GM19395 (cell line): ENCODE measurements at regions not wholly inside any gene's neighbourhood (a gene's known extent, or its start where the extent isn't known, plus 50 kb on each side); places are given as distances from the start of the nearest gene placed in this dataset.

ENCODE experiments used
- ATAC-seq: cut with Tn5 transposase; IDR thresholded peaks from one replicate; pipeline ENCODE4 v1.9.1; 2021; ENCODE audit warnings: mild to moderate bottlenecking, moderate library complexity; ENCODE audit not compliant: unreplicated experiment

DNA sequence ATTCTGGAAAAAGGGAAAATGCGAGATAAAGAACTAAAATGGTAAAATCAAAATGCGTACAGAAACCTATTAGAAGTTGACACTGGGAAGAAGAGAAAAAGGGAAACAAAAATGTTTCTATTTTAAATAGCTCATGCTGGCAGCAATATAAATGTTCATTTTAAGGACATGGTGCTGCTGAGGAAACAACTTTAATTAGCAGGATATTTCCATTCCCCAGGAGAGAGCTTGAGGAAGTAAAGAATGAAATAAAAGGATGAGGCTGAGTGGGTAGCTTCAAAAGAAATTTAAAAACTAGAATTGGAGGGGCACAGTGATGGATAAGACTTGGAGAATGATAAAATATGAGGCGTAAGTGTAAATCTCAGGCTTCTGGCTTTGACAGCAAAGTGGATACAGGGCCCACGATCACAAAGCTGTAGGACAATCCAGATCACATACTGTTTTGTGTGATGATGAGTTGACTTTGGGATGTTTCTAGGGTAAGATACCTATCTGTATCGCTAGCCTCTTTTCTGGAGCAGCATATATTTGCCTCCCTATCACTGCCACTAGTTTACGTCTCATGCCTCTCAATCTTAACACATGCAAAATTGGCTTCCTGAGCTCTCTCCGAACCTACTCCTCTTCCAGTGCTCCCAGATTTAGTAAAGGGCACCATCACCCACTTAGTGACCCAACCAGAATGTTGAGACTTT is 571.3 kb upstream of the MIR17HG start:
- no peak for ATAC-seq

DNA sequence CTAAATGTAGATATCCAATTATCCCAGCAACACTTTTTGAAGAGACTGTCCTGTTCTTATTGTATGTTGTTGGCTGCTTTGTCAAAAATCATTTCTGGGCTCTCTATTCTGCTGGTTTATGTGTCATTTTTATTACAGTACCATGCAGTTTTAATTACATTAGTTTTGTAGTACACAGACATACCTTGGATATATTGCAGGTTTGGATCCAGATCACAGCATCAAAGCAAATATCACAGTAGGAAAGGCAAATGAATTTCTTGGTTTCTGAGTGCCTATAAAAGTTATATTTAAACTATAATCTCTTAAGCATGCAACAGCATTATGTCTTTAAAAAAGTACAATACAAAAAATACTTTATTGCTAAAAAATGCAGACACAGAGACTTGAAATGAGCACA is 564.2 kb upstream of the MIR17HG start:
- ATAC-seq = no peak

DNA sequence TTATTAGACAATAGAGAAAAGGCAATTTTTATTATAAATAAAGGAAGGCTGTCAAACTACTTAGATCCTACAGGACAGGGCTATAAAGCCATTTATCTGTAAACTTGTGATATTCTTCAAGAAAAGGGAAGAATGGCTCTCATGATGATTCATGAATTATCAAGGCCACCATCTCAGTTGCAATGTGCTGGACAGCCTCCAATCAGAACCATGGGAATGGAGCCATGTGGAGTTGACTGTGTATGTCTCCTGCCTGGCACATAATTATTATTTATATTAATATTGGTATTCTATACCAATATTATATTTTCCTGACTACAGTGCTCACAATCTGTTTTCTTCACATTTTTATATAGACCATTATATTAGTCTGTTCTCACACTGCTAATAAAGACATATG is 560.5 kb upstream of the MIR17HG start:
- ATAC-seq = no peak

DNA sequence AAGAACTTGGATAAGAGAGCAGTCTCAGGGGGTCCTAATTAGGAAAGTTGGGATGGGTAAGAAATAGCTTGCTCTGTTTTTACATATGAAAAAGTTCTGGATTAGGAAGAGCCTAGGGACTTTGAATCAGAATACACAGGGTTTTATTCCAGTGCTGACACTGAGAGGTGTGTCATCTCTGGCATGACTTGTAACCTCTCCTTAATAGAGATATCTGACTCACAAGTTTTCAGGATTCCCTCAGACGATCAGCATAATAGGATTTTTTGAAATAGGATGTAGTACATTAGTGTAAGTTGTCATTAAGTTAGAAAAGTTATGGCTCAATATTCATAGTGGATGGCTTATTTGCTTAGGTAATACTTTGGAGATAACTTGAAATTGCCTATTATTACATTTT is 555.2 kb upstream of the MIR17HG start:
- ATAC-seq = no peak

DNA sequence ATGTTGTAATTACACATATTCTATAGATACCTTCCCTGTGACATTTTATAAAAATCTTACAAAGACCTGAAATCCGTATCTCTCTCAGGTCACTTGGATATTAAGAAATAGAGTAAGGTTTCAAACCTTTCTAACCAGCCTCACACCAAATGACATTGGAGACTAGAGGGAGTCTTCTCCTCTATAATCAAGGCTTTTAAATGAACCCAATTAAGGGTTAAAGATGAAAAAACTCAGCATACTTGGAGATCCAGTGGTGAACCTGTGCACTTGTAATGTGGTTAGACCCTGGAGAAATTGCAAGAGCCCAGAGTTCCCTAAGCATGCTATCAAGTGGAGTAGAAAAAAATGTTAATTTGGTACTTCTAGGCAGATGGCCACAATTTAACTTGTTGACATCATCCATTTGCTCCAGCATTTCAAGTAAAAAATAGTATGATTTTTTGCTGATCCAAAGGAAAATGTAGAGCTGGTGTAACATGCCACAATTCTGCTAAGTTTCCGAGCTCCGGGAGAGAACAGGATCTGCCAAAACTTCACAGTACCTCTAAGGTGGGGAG is 554.1 kb upstream of the MIR17HG start:
- ATAC-seq = no peak

DNA sequence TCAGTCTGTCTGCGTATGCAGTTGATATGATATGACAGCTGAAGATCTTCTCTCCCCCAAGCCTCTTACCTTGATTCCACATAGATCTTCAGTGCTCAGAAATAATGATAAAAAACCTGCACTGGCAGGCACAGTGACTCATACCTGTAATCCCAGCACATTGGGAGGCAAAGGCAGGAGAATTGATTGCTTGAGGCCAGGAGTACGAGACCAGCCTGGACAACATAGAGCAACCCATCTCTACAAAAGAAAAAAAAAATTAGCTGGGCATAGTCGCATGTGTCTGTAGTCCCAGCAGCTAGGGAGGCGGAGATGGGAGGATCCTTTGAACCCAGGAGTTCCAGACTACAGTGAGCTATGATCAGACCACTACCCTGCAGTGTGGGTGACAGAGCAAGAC is 551.0 kb upstream of the MIR17HG start:
- ATAC-seq = no peak

DNA sequence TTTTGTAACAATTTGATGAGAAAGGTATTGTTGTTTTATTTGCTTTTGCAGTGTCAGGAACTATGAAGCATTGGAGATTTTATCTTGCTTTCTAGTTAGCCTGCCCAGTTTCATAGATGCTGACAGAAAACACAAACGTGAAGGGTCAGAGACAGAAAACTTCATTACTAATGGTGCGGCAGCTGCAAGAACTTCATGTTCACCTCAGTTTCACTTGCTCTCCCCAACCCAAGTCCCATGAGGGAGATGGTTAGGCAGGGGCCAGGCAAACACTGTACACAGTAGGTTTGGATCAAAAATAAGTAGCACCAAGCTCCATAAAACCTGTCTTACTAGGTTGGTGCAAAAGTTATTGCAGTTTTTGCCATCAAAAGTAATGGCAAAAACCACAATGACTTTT is 550.2 kb upstream of the MIR17HG start:
- no peak for ATAC-seq

DNA sequence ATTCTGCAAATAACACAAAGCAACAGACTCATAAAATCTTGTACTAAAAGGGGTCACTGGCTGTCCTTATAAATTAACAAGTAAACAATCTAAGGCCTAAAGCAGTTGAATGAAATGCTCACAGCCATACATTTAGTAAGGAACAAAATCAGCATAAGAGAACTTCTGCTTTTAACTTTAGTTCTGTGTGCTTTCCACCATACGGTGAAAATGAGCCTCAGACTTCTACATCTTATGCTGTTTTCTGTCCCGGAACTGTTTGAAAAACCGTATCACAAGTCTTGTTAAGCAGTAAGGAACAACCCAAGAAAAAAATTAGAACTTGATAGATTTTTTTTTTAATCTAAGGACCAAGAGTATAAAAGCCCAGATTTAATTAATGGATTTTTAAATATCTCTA is 549.1 kb upstream of the MIR17HG start:
- no peak for ATAC-seq

DNA sequence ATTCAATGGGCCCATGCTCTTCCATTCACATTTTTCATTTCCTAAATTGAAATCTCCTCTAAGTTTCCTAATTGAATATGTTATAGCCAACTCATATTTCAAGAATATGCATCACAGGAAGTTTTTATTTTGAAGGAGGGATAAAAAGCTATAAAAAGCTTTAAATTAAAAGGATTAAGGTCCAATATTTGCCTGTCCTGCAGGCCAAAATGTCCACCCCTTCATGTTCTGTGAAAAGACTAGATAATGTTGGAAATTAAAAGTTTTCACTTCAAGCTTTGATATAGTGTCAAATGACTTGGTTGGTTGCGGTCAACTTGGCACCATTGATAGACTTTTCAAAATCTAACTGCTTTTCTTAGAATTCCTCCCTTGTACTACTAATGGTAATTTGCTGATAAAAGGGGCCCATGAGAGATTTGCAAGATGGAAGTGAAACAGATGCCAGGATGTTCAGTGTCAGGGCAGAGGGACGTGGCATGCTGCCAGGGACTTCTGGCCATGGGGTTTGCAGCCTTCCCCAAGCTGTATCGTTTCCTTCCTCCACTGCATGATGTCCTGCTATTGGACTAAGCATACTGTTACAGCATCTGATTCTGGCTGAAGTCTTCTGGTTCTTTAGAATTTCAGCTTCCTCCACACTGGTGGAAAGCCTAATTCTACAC is 547.3 kb upstream of the MIR17HG start:
- no peak for ATAC-seq

DNA sequence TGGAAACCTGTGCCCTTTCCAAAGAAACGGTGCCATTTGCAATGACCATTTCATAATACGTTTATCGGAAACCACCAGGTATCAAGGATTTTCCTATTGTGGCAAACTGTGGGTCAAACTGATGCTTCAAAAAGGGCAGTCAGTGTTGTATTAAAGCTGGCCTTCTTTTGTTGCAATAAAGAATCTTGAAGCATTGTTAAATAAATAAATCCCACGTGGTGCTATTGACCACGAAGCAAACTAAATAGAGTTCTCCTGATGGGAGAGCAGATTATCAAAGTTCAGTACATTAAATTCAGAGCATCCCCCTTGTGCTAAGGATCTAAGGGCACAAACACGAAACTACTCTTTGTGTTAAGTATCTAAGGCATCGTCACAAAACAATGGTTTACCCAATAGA is 545.9 kb upstream of the MIR17HG start:
- no peak for ATAC-seq

DNA sequence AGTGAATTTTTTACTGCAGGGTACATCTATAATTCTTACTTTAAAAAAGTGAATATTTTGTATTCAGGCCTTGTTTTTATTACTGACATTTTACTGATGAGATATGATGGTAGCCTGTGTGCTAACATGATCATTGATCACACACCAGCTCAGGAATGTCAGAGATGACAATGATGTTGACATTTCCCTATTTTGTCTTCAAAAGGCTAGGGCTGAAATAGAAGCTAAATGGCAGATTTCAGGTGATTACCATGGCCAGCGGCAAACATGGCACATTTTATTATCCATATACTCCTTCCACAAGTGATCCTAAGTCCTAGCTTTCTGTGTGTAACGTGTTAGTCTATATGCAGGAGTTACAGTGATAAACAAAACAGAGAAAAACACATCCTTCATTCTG is 544.3 kb upstream of the MIR17HG start:
- ATAC-seq = no peak

DNA sequence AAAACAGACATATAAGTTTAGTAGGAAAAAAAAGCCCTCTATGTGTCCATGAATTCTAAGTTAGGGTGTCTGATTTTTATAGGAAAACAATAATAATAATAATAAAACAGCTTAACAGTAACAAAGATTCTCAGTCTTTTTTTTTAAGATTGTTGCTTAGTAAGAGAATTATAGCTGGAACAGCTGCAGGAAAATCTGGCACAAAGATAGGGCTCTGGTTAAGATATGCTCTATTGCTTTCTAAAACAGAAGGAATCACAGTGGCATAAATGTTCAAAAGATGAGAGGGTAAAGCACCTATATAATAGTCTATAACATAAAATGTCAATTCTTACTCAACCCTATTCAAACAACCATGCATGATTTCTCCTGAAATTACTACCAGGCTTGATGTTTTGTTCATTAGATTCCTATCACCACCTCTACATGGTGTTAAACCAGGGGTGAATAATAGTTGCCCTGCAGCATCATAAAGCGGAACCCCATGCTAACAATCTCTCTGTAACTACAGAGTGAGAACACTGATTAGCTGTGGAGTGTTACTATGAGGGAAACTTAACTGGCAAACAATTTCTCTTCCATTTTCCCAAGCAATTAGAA is 541.4 kb upstream of the MIR17HG start:
- no peak for ATAC-seq

DNA sequence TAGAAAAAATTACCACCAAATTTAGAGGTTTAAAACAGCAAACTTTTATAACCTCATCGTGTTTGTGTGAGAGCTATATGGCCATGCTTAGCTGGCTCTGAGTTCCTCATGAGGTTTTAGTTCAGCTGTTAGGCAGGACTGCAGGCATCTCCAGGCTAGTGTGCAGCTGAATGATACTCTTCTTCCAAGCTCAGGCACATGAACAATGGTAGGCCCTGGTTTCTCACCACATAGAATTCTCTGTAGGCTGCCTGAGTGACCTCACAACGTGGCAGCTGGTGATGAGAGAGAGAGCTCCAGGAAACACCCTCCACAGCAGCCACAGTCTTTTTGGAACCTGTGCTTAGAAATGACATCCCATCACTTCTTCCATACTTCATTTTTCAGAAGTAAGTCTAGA is 540.6 kb upstream of the MIR17HG start:
- ATAC-seq = no peak

DNA sequence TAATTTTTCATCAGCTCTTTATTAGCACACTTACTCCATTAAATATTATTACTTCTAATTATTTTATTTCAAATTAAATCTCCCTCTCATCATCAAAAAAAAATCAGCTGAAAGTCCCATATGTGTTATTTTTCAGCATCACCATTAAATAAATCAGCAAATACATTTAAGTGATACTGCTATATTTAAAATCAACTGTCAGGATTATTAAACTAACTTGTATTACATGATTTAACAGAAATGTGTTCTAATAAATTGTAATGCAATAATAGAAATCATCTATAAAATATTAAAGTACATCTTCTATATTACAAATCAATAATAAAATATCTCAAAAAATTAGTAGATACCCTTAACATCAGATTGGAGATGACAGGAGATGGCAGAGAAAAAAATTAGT is 538.6 kb upstream of the MIR17HG start:
- no peak for ATAC-seq

DNA sequence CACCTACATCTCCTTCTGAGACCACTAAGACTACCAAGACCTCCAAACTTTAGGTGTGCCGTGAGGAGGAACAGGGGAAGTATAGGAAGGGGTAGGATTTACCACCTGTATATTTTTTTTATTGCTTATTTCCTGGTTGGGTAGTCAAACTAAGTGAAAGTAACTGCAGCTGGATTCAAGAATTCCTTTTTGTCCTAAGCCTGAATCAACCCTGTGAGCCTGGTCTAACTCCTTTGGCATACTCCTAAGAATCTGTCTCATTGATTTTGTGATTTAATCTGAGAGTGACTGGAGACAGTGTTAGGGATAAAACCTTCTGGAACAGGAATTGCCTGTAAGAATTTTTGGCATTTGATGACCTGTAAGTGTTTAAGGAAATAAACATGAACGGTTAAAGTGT is 523.5 kb upstream of the MIR17HG start:
- ATAC-seq = no peak

DNA sequence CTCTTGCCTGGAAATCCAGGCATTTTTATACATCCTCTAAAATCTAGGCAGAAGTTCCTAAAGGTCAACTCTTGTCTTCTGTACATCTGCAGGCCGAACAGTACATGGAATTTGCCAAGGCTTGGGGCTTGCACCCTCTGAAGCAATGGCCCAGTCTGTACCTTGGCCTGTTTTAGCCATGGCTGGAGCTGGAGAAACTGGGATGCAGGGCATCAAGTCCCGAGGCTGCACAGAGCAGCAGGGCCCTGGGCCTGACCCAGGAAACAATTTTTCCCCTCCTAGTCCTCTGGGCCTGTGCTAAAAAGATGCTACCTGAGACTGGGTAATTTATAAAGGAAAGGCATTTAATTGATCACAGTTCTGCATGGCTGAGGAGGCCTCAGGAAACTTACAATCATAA is 520.8 kb upstream of the MIR17HG start:
- no peak for ATAC-seq

DNA sequence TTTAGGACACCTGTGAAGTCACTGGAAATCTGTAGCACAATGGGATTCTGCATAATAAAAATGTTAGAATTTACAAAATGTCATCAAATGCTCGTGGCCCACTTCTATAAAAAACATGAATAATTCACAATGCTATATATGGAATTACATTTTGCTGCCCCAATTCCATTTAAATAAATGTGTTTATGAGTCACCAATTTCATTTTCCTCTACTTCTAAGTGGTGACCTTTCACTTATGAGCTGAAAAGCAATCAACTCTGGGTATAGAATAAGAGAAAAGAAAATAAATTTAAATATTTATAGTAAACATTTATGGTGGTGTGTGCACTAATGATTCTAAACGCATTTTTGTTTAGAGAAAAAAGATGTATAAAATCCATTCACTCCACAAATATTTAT is 516.7 kb upstream of the MIR17HG start:
- ATAC-seq = no peak

DNA sequence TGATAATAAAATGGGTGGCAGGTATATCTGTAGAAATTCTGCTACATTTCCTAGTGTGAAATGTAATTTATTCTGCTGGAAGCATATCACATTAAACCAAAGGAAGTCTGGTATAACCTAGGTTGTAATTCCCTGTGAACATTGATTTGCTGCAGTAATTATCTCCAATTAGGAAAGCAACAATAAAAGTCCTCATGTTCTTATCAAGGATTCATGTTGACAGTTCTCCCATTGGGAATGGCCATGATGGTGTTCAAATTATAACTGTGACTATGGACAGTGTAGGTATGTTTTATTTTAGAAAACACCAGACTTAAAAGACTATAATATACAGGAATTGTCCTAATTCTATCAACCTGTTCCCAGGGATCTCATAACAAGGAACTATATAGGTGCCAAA is 513.5 kb upstream of the MIR17HG start:
- no peak for ATAC-seq

DNA sequence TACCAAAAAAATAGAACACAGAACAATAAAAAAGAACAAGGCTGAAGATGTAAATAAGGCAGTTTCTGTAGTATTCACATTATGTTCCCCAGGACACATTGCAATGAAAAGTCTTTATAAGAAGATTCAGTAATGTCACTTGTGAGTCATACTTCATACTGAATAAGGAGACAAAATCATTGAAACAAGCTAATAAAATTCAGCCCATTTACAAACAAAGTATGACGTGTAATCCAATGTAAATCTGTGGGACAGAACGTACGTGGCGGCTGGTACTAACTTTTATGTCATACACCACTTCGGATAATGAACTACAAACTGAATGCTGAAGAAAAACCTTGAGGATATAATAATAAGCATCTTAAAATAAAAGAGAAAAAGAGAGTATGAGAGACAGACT is 512.8 kb upstream of the MIR17HG start:
- no peak for ATAC-seq

DNA sequence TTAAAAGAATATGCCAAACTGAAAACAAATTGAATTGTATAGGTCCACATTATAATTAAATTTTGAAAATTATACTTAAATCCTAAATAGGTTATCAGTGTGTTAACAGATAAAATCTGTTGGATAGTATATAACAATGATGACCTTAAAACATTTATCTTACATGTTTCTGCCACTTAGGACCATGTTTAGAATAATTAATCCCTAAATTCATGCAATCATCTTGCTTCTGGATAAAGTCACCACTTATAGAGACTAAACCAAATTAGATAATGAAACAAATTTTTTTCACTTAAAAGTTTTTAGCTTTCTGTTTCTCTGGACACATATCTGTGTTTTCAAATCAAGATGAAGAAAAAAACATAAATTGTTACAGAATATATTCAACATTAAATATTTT is 511.7 kb upstream of the MIR17HG start:
- no peak for ATAC-seq

DNA sequence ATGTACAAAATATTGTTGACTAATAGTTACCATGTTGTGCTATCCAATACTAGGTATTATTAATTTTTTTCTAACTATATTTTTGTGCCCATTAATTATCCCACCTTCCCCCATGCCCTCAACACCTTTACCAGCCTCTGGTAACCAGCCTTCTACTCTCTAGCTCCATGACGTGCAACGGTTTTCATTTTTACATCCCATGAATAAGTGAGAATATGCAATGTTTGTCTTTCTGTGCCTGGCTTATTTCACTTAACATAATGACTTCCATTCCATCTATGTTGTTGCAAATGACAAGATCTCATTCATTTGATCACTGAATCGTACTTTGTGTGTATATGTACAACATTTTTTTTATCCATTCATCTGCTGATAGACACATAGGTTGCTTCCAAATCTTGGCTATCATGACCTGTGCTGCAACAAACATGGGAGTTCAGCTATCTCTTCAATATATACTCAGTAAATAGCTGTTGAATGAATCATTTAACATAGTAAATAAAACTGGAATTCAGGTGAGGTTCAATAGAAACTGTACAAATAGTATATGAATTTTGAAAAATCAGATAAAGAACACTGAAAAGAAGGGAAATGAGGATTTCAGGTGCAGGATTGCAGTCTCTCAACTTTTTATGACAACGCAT is 509.0 kb upstream of the MIR17HG start:
- ATAC-seq = no peak

DNA sequence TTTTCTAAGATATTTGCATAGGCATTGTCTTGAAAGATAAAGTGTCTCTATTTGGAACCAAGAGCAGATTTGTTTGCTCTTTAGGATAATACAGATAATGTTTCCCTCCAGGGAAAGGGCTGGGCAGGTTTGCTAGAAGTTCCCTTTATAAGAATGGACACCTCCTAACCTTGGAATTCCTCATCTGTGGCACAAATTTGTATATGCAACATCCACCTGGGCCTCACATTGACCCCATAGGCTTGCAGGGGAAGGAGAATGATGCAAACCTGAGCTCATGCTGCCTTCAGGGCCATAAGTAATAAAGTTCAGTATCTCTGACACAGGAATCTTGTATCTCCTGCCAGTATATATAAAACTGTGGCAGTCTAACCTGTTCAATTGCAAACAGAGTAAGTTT is 508.4 kb upstream of the MIR17HG start:
- ATAC-seq = no peak
